ENCODE measurements at regions not wholly inside any gene's neighbourhood (a gene's known extent, or its start where the extent isn't known, plus 50 kb on each side); places are given as distances from the start of the nearest gene placed in this dataset.
"Not testable (repeated sequence)": the region's sequence is repeated elsewhere in the genome, so short reads cannot be mapped to it uniquely, and the experiment has no call there.

- no peak for DNase-seq (ENCODE audit: low read depth in 2 of 3, low spot score in 1 of 3)
Measured at GRCh38 chr1:58201492-58202106, 344.9 kb downstream of the OMA1 start.

DNA sequence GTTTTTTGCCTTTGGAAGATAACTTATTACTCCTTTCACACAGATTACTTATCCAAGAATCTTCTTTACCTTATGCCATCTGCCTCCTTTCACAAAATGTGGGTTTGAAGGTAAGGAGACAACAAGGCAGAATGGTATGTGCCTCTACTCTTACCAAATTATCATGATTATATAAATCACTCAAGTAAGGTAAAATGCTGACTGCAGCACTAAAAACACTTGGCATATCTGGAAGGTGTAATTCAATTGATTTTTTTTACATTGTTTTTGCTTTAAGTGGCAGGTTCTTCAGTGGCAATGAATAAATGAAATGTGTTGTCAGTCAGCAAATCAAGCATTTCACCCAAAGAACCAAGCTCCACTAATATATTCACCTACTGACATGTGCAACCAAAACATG, 346.1 kb downstream of the OMA1 start:
- no peak for DNase-seq (ENCODE audit: low read depth in 2 of 3, low spot score in 1 of 3)

DNA sequence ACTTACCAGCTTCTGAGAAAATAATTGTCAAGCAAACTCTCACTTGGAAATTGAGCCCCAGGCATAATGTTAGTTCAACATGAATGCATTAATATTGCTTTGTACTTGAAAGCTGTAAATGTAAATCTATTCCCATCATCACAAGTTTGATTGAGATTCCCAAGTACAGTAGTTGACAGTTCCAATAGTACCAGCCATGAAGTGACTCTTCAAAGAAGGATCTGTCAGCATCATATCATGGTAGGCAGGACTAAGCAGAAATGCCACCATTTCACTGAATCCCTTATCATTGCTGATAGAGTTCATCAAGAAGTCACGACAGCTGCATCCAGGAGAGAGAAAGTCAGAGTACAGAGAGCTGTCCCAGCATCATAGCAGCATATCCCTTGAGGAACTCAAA, 348.7 kb downstream of the OMA1 start:
- DNase-seq (ENCODE audit: low read depth in 2 of 3, low spot score in 1 of 3) = no peak

GRCh38 chr1:58190267-58190988, 356.1 kb downstream of the OMA1 start:
- no peak for DNase-seq (ENCODE audit: low read depth in 2 of 3, low spot score in 1 of 3)

DNA sequence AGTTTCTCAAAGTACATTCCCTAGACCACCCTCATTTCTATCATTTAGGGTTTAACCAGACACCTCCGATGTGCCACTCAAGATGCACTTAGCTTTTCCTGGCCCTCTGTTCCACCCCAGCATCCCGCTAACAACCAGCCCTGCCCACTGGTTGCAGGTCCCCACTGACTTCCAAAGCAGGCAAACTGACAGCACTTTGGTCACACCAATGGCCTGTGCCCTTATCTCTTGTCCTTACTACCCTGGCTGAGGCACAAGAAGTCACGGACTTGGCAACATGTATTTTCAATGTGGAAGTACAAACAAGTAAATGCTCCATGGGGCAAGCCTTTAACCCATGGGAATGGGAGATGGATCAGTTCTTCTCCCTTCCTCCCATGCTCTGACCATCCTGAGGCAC, 357.1 kb downstream of the OMA1 start:
- DNase-seq (ENCODE audit: low read depth in 2 of 3, low spot score in 1 of 3) = no peak

GRCh38 chr1:58183286-58183685, 363.2 kb downstream of the OMA1 start:
- no peak for DNase-seq (ENCODE audit: low read depth in 2 of 3, low spot score in 1 of 3)

GRCh38 chr1:58180537-58180936, 366.0 kb downstream of the OMA1 start:
- DNase-seq (ENCODE audit: low read depth in 2 of 3, low spot score in 1 of 3) = no peak

DNA sequence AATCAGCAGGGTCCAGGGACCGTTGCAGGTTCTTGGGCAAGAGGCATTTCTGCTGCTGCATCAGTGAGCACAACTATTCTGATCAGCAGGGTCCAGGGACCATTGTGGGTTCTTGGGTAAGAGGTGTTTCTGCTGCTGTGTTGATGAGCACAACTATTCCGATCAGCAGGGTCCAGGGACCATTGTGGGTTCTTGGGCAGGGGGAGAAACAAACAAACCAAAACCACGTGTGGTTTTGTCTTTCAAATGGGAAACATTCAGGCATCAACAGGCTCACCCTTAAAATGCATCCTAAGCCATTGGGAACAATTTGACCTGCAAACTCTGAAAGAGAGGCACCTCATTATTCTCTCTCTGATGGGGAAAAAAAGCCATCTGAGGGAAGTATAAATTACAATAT, 377.4 kb downstream of the OMA1 start:
- DNase-seq (ENCODE audit: low read depth in 2 of 3, low spot score in 1 of 3) = not testable (repeated sequence)

DNA sequence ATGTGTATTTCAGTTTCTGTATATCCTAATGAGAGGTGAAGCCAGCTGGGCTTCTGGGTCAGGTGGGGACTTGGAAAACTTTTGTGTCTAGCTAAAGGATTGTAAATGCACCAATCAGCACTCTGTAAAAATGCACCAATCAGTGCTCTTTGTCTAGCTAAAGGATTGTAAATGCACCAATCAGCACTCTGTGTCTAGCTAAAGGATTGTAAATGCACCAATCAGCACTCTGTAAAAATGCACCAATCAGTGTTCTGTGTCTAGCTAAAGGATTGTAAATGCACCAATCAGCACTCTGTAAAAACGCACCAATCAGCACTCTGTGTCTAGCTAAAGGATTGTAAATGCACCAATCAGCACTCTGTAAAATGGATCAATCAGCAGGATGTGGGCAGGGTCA, 379.4 kb downstream of the OMA1 start:
- DNase-seq (ENCODE audit: low read depth in 2 of 3, low spot score in 1 of 3) = not testable (repeated sequence)

GRCh38 chr1:58166417-58166816, 380.1 kb downstream of the OMA1 start:
- DNase-seq (ENCODE audit: low read depth in 2 of 3, low spot score in 1 of 3) = no peak

GRCh38 chr1:58165073-58165472, 381.5 kb downstream of the OMA1 start:
- no peak for DNase-seq (ENCODE audit: low read depth in 2 of 3, low spot score in 1 of 3)

DNA sequence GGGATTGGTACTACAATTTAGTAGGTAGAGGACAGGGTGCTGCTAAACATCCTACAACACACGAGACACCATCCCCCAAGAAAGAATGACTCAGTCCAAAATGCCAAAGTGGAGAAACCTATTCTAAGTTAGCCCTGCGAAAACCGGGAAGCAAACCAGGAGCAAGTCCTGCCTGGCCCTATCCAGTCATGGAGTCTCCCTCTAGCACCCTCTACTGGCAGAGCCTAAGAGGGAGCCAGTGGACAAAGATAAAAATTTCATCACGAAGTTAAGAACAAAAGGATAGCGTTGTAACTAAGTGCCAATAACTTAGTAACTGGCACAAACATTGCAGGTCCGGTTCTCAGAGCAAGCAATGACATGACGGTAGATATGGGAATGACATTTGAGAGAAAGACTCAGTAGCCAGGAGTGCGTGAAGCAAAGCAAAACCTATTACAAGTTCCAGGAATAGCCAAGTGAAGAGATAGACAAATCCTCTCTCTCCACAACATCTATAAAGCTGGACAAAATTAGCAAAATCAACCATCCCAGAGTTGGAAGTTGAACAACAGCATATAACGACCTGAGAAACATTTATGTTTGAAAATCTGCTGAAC, 383.5 kb downstream of the OMA1 start:
- DNase-seq (ENCODE audit: low read depth in 2 of 3, low spot score in 1 of 3) = no peak

DNA sequence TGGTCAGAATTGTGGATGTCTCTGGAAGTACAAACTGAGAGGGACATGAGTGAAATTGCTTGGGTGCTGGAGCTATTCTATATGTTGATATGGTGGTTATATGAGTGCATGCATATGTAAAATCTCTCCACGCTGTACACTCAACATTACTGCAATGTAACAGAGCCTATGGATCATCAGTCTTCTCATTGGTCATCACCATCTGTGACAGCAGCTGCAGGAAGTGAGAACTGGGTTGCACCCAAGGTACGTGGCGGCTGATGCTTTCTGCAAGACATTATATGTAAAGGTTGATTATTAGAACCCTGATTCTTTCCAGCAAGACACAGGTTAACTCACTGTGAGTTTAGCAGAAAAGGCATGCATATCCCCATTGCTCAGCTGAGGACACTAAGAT, 387.1 kb downstream of the OMA1 start:
- DNase-seq (ENCODE audit: low read depth in 2 of 3, low spot score in 1 of 3) = no peak

DNA sequence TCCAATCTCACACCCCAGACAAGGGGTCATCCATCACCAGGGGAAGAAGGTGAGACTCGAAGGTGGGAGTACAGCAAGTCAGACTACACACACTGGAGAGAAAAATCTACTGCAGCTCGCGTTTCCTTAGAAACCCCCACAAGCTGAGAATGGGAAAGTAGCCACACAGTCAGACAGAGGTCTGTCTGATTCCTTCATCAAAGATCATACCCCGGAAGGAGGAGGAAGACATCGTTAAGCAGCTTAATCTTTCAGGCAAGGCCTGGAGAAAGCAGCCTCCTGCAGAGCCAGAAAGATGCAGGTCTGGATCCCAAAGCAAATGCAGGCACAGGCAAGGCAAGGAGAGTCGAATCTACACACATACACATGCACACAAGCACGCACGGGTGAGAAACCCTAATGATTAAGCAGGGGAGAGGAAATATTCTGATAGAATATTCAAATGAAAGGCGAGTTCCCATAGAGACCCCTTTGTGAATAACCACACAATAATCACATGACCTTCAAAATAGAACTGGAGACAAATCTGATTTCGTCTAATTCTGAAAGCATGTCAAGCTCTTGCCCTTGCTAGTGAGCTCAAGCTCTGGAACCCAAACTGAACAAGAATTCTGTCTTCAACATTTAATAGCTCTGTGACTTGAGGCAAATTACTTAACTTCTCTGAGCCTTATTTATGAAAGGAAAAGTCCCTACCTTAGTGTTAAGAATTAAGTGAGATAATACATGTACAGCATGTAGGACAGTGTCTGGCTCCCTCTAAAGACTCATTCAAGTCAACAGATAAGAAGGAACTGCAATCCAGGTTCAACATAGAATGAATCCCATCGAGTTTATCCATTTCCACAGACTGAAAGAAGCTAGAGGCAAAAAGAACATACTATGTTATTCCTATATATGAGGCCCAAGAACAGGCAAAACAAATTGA, 387.8 kb downstream of the OMA1 start:
- DNase-seq (ENCODE audit: low read depth in 2 of 3, low spot score in 1 of 3) = no peak

DNA sequence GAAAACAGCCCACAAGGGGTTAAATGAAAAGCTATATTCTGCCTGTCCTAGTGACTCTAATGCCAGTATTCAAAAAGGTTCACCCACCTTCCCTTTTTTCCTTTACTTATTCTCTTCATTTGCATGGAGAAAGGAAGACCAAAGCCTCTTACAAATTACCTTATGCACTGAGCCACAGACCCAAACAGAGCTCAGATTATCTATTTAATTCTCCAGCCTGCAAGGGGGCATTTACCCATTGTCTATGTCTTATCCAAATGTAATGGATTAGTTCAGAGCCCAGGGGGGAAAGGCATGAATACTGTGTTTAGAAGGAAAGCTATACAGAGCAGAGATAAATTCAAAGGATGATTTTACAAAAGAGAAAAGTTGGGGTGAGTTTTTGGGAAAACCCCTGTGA, 388.5 kb downstream of the OMA1 start:
- no peak for DNase-seq (ENCODE audit: low read depth in 2 of 3, low spot score in 1 of 3)

- no peak for DNase-seq (ENCODE audit: low read depth in 2 of 3, low spot score in 1 of 3)
Measured at GRCh38 chr1:58157256-58157655, 389.3 kb downstream of the OMA1 start.

GRCh38 chr1:58156831-58157230, 389.7 kb downstream of the OMA1 start:
- no peak for DNase-seq (ENCODE audit: low read depth in 2 of 3, low spot score in 1 of 3)

DNA sequence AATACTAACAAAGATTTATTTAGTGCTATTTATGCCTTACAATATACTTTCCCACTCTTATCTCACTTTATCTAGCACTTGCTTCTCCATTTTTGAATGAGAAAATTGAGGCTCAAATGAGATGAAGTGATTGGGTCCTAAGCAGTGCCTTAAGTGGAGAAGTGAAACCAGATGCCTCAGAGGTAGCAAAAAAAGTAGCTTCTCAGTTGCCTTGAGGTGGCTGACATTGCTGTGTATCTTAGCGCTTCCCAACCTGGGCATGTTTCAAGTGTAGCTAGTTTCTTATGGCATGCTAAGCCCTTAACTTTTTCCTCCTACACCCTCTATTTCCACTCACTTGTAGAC, 390.4 kb downstream of the OMA1 start:
- no peak for DNase-seq (ENCODE audit: low read depth in 2 of 3, low spot score in 1 of 3)

- peak in 1 of 3 donors; percentile 0 for DNase-seq (ENCODE audit: low read depth in 2 of 3, low spot score in 1 of 3)
Measured at GRCh38 chr1:58155418-58156123, 391.0 kb downstream of the OMA1 start.

DNA sequence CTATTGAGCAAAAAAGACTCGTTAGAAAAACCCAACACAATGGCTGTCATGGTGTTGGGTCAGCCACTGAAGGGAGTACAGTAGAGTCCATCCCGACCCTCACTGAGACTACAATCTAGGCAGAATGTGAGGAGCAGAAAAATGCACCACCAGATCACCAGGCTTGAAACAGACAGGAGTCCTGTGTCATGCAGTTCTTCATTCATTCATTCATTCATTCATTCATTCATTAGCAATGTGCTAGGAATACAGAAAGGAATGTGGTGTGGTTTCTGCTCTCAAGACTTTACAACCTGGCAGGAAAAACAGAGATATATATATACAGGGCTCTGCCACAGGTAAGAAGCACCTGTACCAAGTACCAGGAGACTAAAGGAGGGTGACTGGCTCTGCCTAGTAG, 392.3 kb downstream of the OMA1 start:
- no peak for DNase-seq (ENCODE audit: low read depth in 2 of 3, low spot score in 1 of 3)

DNA sequence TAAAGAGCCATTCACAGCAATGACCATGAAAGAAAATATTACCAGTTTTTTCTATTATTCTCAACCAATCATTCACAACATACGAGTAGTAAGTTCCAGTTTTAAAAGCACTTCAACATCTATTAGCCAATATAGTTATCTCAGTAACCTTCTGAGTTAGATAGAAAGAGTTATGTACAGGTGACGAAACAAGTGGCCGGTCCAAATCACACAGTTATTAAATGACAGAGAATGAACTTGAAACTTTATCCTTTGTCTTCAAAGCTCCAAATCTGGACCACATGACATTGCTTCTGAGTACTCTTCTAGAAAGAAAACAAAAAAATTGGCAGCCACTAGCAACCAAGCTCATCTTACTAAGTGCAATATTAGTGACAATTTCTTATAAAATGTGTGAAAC, 393.8 kb downstream of the OMA1 start:
- no peak for DNase-seq (ENCODE audit: low read depth in 2 of 3, low spot score in 1 of 3)
